ENCODE measurements at regions not wholly inside any gene's neighbourhood (a gene's known extent, or its start where the extent isn't known, plus 50 kb on each side); places are given as distances from the start of the nearest gene placed in this dataset.

DNA sequence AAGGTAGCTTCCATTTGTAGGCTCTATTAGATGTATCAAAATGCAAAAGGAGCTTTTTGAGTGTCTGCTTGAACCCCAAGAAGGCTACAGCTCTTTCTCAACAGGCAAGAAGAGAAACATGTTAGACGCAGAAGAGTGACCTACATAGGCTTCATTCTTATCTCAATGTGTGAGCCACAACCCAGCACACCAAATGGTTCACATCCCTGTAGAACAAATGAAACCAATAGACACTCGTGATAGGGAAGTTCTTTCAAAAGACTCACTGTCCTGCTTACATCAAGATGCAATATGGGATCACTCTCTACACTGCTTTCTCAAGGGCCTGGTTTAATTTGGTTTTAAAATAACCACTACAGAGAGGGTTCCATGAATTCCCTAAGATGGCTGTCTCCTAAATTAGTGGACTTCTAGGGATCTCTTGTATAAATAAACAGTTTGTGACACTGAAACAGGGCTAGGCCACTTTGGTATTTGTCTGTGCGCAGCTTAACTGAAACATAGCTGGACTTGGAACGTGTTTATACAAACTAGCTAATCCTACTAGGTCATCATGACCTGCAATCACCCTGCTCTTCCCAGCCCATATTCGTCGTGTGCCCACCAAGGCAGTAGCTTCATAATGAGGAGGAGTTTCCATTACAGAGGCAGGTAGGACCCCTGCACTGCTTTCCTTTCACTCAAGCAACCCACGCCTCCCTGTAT is 225.4 kb upstream of the PREP start:
- no peak for DNase-seq

- DNase-seq, result no peak
These were observed 223.6 kb upstream of the PREP start for GRCh38 chr6:105626295-105627158.

DNA sequence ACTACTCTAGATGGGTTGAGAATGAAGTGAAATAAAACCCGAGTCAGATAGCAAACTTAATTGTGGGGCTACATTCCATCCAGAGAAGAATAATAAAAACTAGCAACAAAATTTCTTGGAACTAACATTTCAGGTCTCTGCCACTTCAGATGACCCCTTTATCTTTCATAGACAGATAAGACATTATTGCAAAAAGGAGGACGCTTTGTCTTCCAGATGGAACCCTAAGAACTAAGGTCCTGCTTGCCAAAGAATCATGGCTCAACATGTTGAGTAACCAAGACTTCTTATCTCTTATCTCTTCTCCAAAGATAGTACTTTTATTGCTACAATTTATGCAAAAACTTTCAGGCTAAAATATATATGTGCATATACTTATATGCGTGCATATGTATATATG is 221.1 kb upstream of the PREP start:
- DNase-seq, result no peak

DNA sequence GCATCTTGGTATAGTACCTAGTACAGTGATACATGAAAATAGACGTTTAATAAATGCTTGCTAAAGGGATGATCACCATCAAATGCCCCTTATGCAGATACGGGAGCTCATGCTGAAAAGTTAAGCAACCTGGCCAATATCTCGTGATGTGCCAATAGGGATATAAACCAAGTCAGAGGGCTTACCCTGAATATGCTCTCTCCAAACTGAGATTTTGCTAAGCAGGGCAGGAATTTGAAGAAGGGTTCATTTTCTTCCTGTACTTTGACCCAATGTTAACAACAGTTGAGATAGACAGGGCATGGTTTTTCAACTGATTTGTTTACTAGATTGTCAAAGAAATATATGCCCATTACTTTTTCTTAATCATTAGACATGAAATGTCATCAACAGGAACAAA is 219.3 kb upstream of the PREP start:
- no peak for DNase-seq

DNA sequence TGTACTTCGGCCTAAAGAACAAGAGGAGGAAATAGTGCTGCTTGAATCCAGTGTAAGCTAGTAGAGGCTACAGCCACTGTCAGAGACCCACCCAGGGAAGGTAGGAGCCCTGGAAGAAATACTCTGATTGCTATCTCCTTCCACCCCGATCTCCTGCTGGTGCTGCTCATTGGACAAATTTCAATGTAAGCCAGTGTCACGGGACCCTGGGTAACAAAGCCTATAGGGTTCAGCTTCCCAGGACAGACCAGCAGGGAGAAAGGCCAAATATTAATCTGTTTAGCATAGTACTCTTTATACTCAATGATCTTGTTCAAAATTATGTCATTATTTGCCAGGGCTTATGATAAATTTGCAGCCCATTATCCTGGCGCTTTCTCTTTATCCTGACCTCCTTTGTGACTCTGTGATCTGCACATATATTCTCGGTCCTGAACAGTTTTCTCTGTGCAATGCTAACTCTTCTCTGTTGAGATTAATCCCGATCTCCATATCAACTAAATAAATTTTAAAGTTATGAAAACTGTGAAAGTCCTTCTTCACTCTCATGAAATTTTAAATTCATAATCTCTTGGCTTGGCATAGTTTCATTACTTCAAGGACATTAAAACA is 218.8 kb upstream of the PREP start:
- no peak for DNase-seq

DNA sequence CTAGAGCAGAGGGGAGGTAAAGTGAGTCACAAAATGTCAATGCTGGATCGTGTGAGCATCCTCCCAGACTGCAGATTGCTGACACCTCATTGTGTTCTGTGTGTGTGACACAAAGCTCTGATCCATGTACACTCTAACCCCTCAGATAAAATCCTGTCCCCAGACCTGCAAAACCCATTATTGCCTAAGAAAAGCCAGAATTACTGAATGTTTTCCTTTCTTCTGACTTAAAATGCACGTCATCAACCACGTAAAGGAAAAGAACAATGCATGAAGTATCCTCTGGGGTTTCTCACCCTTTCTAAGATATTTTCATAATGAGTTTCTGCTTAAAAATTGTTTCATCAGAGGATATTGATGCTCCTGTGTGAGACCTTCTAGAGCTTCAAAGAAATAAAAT is 218.0 kb upstream of the PREP start:
- DNase-seq, result no peak

GRCh38 chr6:105619971-105620741 is 217.3 kb upstream of the PREP start:
- no peak for DNase-seq

- no peak for DNase-seq
These were observed 215.4 kb upstream of the PREP start for GRCh38 chr6:105618247-105618646.

DNA sequence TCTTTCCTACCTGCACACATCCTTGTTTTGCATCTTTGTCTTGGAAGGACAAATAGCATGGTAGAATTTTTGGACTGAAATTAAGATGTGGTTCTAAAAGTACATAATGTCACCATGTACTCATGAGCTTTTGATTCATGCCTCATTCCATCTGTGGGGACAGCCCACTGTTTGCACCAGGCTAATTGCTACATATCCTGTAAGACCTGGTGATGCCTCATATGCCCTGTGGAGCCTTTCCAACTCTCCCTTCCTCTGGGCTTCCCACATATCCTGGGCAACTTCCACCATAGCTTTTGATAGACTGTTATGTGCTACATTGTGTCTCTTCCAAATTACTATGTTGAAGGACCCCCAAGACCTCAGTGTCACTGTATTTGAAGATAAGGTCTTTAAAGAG is 213.6 kb upstream of the PREP start:
- DNase-seq, result no peak

DNA sequence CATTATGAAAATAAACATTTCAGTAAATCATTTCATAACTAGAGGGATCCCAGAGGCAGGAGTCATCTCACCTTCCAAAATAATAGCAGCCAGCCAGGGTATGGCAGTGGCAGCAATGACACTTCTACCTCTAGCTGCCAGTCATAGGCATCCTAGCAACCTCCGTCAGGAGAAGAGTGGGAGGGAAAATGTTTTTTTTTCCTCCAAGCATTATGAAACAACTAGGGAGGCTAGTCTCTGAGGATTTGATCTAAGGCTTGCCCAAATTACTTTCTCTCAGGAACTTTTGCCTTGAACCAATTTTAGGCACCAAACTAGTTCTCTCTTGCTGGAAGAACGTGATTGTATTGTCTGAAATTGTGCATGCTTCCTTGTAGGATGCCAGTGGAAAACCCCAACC is 208.7 kb upstream of the PREP start:
- no peak for DNase-seq

GRCh38 chr6:105609375-105609991 is 206.6 kb upstream of the PREP start:
- DNase-seq, result no peak

GRCh38 chr6:105608711-105609374 is 206.0 kb upstream of the PREP start:
- no peak for DNase-seq

- DNase-seq, result no peak
These were observed 205.0 kb upstream of the PREP start for GRCh38 chr6:105607636-105608621.

GRCh38 chr6:105606831-105607463 is 204.1 kb upstream of the PREP start:
- DNase-seq, result no peak

- DNase-seq, result no peak
These were observed 201.7 kb upstream of the PREP start for GRCh38 chr6:105604587-105604884.

GRCh38 chr6:105603788-105604586 is 201.1 kb upstream of the PREP start:
- no peak for DNase-seq

- DNase-seq, result no peak
These were observed 198.8 kb upstream of the PREP start for GRCh38 chr6:105601541-105602236.

DNA sequence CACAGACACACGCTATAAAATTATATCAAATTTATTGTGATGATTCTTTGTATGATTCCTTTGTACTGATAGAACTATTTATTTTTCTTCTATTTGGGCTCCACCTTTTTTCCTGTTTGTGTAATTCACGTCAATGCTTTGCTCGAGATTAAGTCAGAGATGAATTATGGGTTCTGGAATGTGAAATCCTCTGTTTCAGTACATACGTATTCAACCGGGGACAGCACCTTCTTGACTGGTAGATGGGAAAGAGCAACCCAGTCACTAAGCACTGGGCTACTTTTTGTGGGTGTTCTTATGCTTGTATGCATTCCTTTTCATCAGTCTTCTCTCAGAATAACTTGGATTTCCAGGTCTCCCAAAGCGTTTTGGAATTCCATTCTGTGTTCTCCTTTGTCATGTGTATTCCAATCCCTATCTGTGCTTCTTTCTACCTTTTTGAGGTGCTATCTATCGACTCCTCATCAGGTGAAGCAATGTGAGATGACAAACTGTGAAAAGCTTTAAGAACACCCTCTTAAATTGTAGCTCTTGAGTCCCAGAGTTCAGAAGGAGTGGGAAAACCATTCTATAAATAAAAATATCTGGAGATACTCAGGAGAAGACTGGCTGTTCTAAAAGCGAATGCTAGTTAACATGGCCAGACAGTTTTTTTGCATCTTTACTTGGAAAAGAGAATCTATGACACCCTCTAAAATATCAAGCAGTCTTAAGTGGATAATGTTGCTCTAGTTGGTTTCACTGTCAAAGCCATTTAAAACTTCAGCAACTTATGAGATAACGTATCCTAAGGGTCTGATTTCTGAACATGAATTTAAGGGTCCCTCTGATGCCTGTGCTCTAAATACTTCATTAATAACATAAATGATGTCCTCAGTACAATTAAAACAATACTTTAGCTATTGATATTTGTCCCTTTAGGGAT is 197.7 kb upstream of the PREP start:
- DNase-seq, result no peak

Measured in NCI-H82 (cell line).